GM21526 (cell line): ENCODE measurements at regions not wholly inside any gene's neighbourhood (a gene's known extent, or its start where the extent isn't known, plus 50 kb on each side); places are given as distances from the start of the nearest gene placed in this dataset.
A peak's percentile ranks its signal among the peaks of the same experiment; 100 is the strongest.

Experiments used
- ATAC-seq: cut with Tn5 transposase; IDR thresholded peaks from one replicate; pipeline ENCODE4 v1.9.1; 2021; ENCODE audit warnings: moderate library complexity; ENCODE audit not compliant: unreplicated experiment, low FRiP score

GRCh38 chr1:75668813-75669212 lies 55.7 kb upstream of the ACADM start:
- peak; percentile 54 for ATAC-seq

DNA sequence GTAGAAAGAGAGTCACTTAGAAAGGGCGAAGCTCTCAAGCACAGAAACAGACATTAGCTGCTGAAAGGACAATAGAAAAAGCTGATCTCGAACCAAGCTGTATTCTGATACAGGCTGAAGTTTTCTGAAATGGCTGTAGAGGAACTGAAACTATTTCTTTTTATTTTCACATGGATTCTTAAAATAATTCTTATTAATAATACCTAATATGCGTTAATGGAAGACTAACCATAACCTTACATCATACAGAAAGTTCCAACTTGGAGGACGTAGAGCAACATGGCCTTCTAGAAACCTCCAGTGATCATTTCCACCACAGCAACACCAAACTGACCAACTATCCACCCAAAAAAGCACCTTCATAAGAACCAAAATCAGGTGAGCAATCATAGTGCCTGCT lies 52.8 kb upstream of the ACADM start:
- ATAC-seq: no peak

DNA sequence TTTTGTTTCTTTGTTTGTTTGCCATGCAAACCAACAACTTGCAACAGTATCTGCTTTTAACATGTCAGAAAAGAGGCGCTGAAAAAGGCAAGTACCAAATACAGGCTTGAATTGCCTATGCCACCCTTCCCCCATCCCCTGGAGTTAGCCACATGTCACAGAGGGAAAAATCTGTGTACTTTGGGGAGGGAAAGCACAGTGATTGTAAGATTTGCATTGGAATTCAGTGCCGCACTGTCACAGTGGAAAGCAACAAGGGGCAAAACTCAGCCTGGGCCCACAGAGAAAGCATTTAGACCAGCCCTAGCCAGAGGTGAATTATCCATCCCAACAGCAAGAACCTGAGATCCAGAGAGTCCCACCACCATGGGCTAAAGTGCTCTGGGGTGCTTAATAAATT lies 52.4 kb upstream of the ACADM start:
- ATAC-seq: no peak

- ATAC-seq: no peak
Measured at GRCh38 chr1:75672528-75673393, 51.7 kb upstream of the ACADM start.

GRCh38 chr1:75673399-75673798 lies 51.1 kb upstream of the ACADM start:
- no peak for ATAC-seq

DNA sequence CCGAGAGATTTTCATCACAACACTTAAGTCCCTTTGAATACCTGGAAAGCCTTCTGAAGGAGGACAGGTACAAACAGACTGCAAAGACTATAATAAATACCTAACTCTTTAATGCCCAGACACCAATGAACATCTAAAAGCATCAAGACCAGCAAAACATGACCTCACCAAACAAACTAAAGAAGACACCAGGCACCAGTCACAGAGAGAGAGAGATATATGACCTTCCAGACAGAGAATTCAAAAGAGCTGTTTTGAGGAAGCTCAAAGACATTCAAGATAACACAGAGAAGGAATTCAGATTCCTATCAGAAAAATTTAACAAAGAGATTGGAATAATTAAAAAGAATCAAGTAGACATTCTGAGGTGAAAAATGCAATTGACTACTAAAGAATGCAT lies 50.6 kb upstream of the ACADM start:
- ATAC-seq: no peak
